K562 (cell line): ENCODE measurements at regions not wholly inside any gene's neighbourhood (a gene's known extent, or its start where the extent isn't known, plus 50 kb on each side); places are given as distances from the start of the nearest gene placed in this dataset.

Source experiments
- ATAC-seq: fragments of 200-7000 bp; cut with Tn5 transposase; 3 replicates; pipeline ENCODE4 v1.9.1; 2020; ENCODE audit warnings: moderate library complexity
- BruUV-seq: library from RNA; stranded (reverse); fragments of 400-500 nt; replicated peaks from 2 replicates; lab custom pipeline; 2021; lab: Mats Ljungman, UMichigan
- CTCF ChIA-PET: fragments of 300-600 bp; formaldehyde crosslinking; extraction: SDS; loops from one replicate; lab custom pipeline; 2021; ENCODE audit warnings: low intra/inter-chr PET ratio; lab: Yijun Ruan, JAX
- POLR2A ChIA-PET: fragments of 300-600, 350-650 bp; sonication (Branson Sonifier 250); formaldehyde crosslinking; extraction: SDS; loops from one replicate; lab custom pipeline; 2021; ENCODE audit warnings: antibody characterized with exemption, inconsistent platforms; lab: Yijun Ruan, JAX
- DNase-seq, 4 experiments: peaks; one replicate each; pipeline versions ENCODE4 v3.0.0 to v3.0.0-alpha.2; 2011 to 2018; ENCODE audit warnings: low spot score in 3 of 4, mixed read lengths in 3 of 4; ENCODE audit errors: extremely low read depth in 1 of 4
- FAIRE-seq: peaks from 2 replicates; lab custom pipeline; 2011; peaks lifted over from hg19 to GRCh38; lab: Jason Lieb, UNC
- H2AFZ ChIP-seq: 2 replicates; pipeline ENCODE4 v1.6.0; 2011; ENCODE audit warnings: low read depth, low read length, control low read depth, inconsistent platforms
- H3K27ac ChIP-seq: fragments of 200-600 bp; 3 replicates; pipeline ENCODE4 v1.8.0; 2011; ENCODE audit warnings: low read depth, mild to moderate bottlenecking, control low read depth, inconsistent platforms, low read length, moderate library complexity, mixed read lengths; ENCODE audit errors: extremely low read depth
- H3K27me3 ChIP-seq, 2 experiments: fragments of 300-600 bp in 1 of 2; 2 replicates in 1 of 2; 3 replicates in 1 of 2; pipeline versions ENCODE4 v1.6.0 to v1.8.0; 2011; ENCODE audit warnings: inconsistent platforms in 2 of 2, low read length in 2 of 2, mild to moderate bottlenecking in 1 of 2, mixed read lengths in 1 of 2, moderate library complexity in 1 of 2; ENCODE audit not compliant: control insufficient read depth in 2 of 2, insufficient read depth in 2 of 2
- H3K36me3 ChIP-seq: fragments of 300-600 bp; 3 replicates; pipeline ENCODE4 v1.8.0; 2011; ENCODE audit warnings: mild to moderate bottlenecking, low read length, inconsistent platforms; ENCODE audit not compliant: control insufficient read depth, insufficient read depth
- H3K4me1 ChIP-seq, 2 experiments: fragments of 200-600 bp in 1 of 2; replicated peaks in 1 of 2; 2 replicates in 1 of 2; 3 replicates in 1 of 2; pipeline versions ENCODE4 v1.5.1 to v1.8.0; 2011; ENCODE audit warnings: inconsistent platforms in 2 of 2, low read length in 2 of 2, mild to moderate bottlenecking in 1 of 2, mixed read lengths in 1 of 2, moderate library complexity in 1 of 2; ENCODE audit not compliant: control insufficient read depth in 2 of 2, insufficient read depth in 2 of 2
- H3K4me2 ChIP-seq: 2 replicates; pipeline ENCODE4 v1.6.1; 2011; ENCODE audit warnings: low read length, control low read depth, inconsistent platforms, mixed read lengths; ENCODE audit not compliant: insufficient read depth
- H3K4me3 ChIP-seq: fragments of 200-600 bp; sonication (generic), shearing (Covaris generic); 2 replicates; pipeline ENCODE4 v1.5.1; 2016; ENCODE audit warnings: control low read depth, inconsistent platforms
- H3K79me2 ChIP-seq: fragments of 200-600 bp; 3 replicates; pipeline ENCODE4 v1.8.0; 2011; ENCODE audit warnings: low read length, inconsistent platforms; ENCODE audit not compliant: control insufficient read depth, insufficient read depth
- H3K9ac ChIP-seq, 2 experiments: 2 replicates each; pipeline versions ENCODE4 v1.6.0 to v1.6.1; 2011; ENCODE audit warnings: low read depth in 2 of 2, low read length in 2 of 2, control low read depth in 1 of 2, inconsistent platforms in 1 of 2, mild to moderate bottlenecking in 1 of 2, mixed read lengths in 1 of 2; ENCODE audit not compliant: insufficient read depth in 1 of 2
- H3K9me1 ChIP-seq: one replicate; pipeline ENCODE4 v1.6.0; 2011; ENCODE audit warnings: inconsistent platforms, mild to moderate bottlenecking, low read length, moderate library complexity; ENCODE audit not compliant: control insufficient read depth, insufficient read depth
- H3K9me3 ChIP-seq: replicated peaks from 2 replicates; pipeline ENCODE4 v1.5.1; 2011; ENCODE audit warnings: low read depth, low read length, inconsistent platforms; ENCODE audit not compliant: control insufficient read depth, insufficient read depth
- H4K20me1 ChIP-seq: replicated peaks from 2 replicates; pipeline ENCODE4 v1.6.1; 2011; ENCODE audit warnings: low read length, inconsistent platforms, mixed read lengths; ENCODE audit not compliant: control insufficient read depth, insufficient read depth
- SRF ChIP-seq, 2 experiments: fragments of 250-450, 450-650 bp in 1 of 2; sonication (Bioruptor Pico) in 1 of 2; sonication (generic) in 1 of 2; formaldehyde crosslinking; IDR thresholded peaks; 2 replicates each; pipeline versions ENCODE4 v1.5.0 to v1.5.1; 2020 to 2022; ENCODE audit warnings: mild to moderate bottlenecking in 1 of 2, missing genetic modification reagents in 1 of 2
- STAG1 ChIP-seq: sonication (generic); formaldehyde crosslinking; IDR thresholded peaks from 2 replicates; pipeline ENCODE4 v1.5.0; 2020; ENCODE audit warnings: missing genetic modification reagents, borderline replicate concordance
- TBP ChIP-seq: optimal IDR thresholded peaks from 2 replicates; pipeline ENCODE3; 2011; ENCODE audit warnings: low read depth, low read length, improper control_type of control experiment
- ZKSCAN1 ChIP-seq: fragments of 150-350 bp; IDR thresholded peaks from 2 replicates; pipeline ENCODE4 v1.6.1; 2016; ENCODE audit warnings: low read depth, low read length
- ZNF3 ChIP-seq: fragments of 250-450 bp; sonication (Bioruptor Pico); IDR thresholded peaks from 2 replicates; pipeline ENCODE4 v1.5.0; 2021; ENCODE audit warnings: mild to moderate bottlenecking, moderate library complexity
- WGBS: fragments of 100-300 bp; shearing (Covaris generic); methylation state at CpG from one replicate; pipeline ENCODE4 v1.1.6; 2016; ENCODE audit warnings: low coverage, mixed read lengths; ENCODE audit not compliant: insufficient coverage; ENCODE audit errors: missing lambda C conversion rate; 5-methylcytosine and 5-hydroxymethylcytosine counted together
- in situ Hi-C: fragments of 300-500 bp; cut with MboI; formaldehyde crosslinking; loops from 4 replicates; pipeline ENCODE4 v1.15.0; 2018; ENCODE audit warnings: inconsistent platforms, mixed read lengths
- intact Hi-C: fragments of 100-400 bp; cut with micrococcal nuclease; formaldehyde crosslinking; loops from 2 replicates; pipeline ENCODE4 v1.14.2; 2022
- TF ChIP-seq, protein P1 (sequence below): fragments of 250-450 bp; sonication (Bioruptor Pico); IDR thresholded peaks from 2 replicates; pipeline ENCODE4 v1.4.0; 2020; ENCODE audit warnings: mild to moderate bottlenecking, moderate library complexity

DNA sequence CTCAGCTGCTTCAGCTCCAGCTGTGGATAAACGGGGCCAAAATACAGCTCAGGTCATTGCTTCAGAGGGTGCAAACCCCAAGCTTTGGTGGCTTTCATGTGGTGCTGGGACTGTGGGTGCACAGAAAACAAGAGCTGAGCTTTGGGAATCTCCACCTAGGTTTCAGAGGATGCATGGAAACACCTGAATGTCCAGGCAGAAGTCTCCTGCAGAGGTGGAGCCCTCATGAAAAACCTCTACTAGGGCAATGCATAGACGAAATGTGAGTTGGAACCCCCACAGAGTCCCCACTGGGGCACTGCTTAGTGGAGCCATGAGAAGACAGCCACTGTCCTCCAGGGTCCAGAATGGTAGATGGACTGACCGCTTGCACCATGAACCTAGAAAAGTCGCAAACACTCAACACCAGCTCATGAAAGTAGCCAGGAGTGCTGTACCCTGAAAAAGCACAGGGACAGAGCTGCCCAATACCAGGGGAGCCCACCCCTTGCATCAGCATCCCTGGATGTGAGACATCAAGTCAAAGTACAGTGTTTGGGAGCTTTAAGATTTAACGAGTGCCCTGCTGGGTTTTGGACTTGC lies 147.9 kb upstream of the SOX11 start:
- BruUV-seq, result no TSS peak
- no peak for TF ChIP-seq ZNF3
- TF ChIP-seq ZKSCAN1, result no peak
- no peak for TF ChIP-seq SRF (CRISPR knock-in tag; IDR thresholded peaks at IDR 0.05)
- TF ChIP-seq, protein P1, sequence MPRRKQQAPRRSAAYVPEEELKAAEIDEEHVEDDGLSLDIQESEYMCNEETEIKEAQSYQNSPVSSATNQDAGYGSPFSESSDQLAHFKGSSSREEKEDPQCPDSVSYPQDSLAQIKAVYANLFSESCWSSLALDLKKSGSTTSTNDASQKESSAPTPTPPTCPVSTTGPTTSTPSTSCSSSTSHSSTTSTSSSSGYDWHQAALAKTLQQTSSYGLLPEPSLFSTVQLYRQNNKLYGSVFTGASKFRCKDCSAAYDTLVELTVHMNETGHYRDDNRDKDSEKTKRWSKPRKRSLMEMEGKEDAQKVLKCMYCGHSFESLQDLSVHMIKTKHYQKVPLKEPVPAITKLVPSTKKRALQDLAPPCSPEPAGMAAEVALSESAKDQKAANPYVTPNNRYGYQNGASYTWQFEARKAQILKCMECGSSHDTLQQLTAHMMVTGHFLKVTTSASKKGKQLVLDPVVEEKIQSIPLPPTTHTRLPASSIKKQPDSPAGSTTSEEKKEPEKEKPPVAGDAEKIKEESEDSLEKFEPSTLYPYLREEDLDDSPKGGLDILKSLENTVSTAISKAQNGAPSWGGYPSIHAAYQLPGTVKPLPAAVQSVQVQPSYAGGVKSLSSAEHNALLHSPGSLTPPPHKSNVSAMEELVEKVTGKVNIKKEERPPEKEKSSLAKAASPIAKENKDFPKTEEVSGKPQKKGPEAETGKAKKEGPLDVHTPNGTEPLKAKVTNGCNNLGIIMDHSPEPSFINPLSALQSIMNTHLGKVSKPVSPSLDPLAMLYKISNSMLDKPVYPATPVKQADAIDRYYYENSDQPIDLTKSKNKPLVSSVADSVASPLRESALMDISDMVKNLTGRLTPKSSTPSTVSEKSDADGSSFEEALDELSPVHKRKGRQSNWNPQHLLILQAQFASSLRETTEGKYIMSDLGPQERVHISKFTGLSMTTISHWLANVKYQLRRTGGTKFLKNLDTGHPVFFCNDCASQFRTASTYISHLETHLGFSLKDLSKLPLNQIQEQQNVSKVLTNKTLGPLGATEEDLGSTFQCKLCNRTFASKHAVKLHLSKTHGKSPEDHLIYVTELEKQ, result no peak
- TF ChIP-seq TBP, result no peak
- no peak for TF ChIP-seq STAG1 (CRISPR knock-in tag)
- 0% methylated on average over 5 of the region's 5 CpGs for WGBS
- Histone ChIP-seq H3K9me3 (no peaks in the 10 kb centered on the region), H3K27ac (no peak overlapping the region), H3K4me1 (no peaks in the 10 kb centered on the region), H2AFZ (no peak overlapping the region), H3K36me3 (no peaks in the 10 kb centered on the region), H3K27me3 (no peaks in the 10 kb centered on the region), H3K4me2 (no peak overlapping the region), H3K9me1 (no peaks in the 10 kb centered on the region), H3K79me2 (no peaks in the 10 kb centered on the region), H3K9ac (no peak overlapping the region), H4K20me1 (no peaks in the 10 kb centered on the region), H3K4me3 (no peak overlapping the region)
- CTCF ChIA-PET, result no interaction called here
- ATAC-seq (no peak), DNase-seq (no peak), FAIRE-seq (no peak)
- POLR2A ChIA-PET, result no interaction called here
- in situ Hi-C loops (no loop called here), intact Hi-C loops (no loop called here)
